Esophagus squamous epithelium (tissue), 4 donors: ENCODE measurements at regions not wholly inside any gene's neighbourhood (a gene's known extent, or its start where the extent isn't known, plus 50 kb on each side); places are given as distances from the start of the nearest gene placed in this dataset.

Source experiments
- POLR2A ChIP-seq, 4 donors: fragments of 450-650 bp; IDR thresholded peaks; one replicate each; pipeline ENCODE4 v1.6.1; 2017; ENCODE audit warnings: antibody characterized with exemption in 4 of 4, mild to moderate bottlenecking in 4 of 4, moderate library complexity in 3 of 4
- TF ChIP-seq, protein P1 (sequence below), 6 experiments: fragments of 450-650 bp in 4 of 6; fragments of 200-600 bp in 2 of 6; sonication (generic) in 2 of 6; IDR thresholded peaks; one replicate each; pipeline ENCODE4 v1.5.1; 2016 to 2019; ENCODE audit warnings: antibody characterized with exemption in 6 of 6, mild to moderate bottlenecking in 4 of 6, moderate library complexity in 4 of 6

DNA sequence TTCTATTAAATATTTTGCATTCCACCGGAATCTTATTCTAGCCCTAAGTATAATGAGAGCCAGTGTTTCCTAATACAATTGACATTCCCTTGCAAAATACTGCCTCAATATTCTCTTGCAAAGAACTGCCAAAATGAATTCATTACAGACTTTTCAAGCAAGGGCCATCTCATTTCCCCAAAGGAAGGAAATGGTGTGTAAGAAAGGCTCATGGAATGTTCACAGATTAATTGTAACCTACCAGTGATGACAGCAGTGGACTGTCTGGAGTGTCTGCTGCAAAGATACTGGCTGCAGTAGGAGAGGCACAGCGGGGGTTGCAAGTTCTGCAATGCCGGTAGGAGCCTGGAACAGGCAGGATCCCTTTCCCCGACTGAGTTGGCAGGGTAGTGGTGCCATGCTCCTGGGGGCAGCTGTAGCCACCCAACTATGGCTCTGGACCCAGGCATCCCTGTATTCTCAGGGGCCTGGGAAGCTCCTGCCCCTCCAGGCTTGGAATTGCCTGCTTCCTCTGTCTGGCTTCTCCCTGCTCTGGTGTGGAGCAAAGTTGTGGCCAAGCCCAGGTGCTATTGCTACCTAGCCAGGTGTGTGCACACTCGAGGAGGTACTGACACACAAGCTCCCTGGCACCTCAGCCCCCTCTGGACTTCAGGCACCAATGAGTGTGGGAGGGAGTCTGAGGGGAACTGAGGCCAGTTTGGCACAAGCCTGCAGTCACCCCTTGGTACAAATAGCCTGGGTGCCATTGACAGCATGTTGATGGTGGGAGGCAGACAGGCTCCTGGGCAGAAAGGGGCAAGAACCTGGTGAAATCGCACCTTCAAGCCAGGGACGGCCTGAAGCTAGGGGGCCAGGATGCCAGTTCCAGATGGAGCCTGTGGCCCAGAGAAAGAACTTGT, 1371.0 kb downstream of the KCNT2 start:
- TF ChIP-seq, protein P1, sequence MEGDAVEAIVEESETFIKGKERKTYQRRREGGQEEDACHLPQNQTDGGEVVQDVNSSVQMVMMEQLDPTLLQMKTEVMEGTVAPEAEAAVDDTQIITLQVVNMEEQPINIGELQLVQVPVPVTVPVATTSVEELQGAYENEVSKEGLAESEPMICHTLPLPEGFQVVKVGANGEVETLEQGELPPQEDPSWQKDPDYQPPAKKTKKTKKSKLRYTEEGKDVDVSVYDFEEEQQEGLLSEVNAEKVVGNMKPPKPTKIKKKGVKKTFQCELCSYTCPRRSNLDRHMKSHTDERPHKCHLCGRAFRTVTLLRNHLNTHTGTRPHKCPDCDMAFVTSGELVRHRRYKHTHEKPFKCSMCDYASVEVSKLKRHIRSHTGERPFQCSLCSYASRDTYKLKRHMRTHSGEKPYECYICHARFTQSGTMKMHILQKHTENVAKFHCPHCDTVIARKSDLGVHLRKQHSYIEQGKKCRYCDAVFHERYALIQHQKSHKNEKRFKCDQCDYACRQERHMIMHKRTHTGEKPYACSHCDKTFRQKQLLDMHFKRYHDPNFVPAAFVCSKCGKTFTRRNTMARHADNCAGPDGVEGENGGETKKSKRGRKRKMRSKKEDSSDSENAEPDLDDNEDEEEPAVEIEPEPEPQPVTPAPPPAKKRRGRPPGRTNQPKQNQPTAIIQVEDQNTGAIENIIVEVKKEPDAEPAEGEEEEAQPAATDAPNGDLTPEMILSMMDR (IDR thresholded peaks at IDR 0.05) = no peak
- TF ChIP-seq POLR2A (IDR thresholded peaks at IDR 0.05) = no peak
